ENCODE measurements at regions not wholly inside any gene's neighbourhood (a gene's known extent, or its start where the extent isn't known, plus 50 kb on each side); places are given as distances from the start of the nearest gene placed in this dataset.

DNA sequence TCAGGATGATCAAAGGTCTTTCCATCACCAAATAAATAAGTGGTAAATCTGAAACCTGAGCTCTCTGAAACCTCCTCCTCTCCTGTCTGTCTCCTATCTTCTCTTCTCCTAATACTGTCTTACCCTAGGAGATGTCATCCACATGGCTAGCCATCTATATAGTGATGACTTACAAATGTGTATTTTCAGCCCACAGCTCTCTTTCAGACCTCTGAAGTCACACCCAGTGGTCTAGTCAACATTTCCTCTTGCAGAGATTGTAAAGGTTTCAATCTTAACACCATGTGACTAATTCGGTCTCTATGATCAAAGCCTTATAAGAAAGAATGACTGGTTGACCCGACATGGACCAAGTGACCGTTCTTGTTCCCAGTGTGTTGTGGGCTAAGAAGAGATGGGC lies 63.1 kb upstream of the DPT start:
- no peaks in the 10 kb centered on the region for H3K36me3 ChIP-seq
- DNase-seq (no peak), ATAC-seq (no peak)
- H3K4me1 ChIP-seq = no peaks in the 10 kb centered on the region
- intact Hi-C loops (cut with DNase I) = no loop called here
- H3K27ac ChIP-seq = no peak overlapping the region
- no peaks in the 10 kb centered on the region for H3K9me3 ChIP-seq
- no peaks in the 10 kb centered on the region for H3K27me3 ChIP-seq
- no peak for TF ChIP-seq CTCF (IDR thresholded peaks at IDR 0.05)
- no peak overlapping the region for H3K4me3 ChIP-seq

GRCh38 chr1:168792592-168793125 lies 63.7 kb upstream of the DPT start:
- intact Hi-C loops (cut with DNase I) = no loop called here
- no peak overlapping the region for H3K27ac ChIP-seq
- no peaks in the 10 kb centered on the region for H3K4me1 ChIP-seq
- ATAC-seq (no peak), DNase-seq (no peak)
- H3K36me3 ChIP-seq = no peaks in the 10 kb centered on the region
- no peak for TF ChIP-seq CTCF (IDR thresholded peaks at IDR 0.05)
- no peaks in the 10 kb centered on the region for H3K27me3 ChIP-seq
- H3K4me3 ChIP-seq = no peak overlapping the region
- H3K9me3 ChIP-seq = no peaks in the 10 kb centered on the region

GRCh38 chr1:168794057-168794456 lies 65.1 kb upstream of the DPT start:
- ATAC-seq (no peak), DNase-seq (no peak)
- intact Hi-C loops (cut with DNase I) = no loop called here
- Histone ChIP-seq H3K4me3 (no peak overlapping the region), H3K4me1 (no peaks in the 10 kb centered on the region), H3K9me3 (no peaks in the 10 kb centered on the region), H3K27me3 (no peaks in the 10 kb centered on the region), H3K36me3 (no peaks in the 10 kb centered on the region), H3K27ac (no peak overlapping the region)
- no peak for TF ChIP-seq CTCF (IDR thresholded peaks at IDR 0.05)

DNA sequence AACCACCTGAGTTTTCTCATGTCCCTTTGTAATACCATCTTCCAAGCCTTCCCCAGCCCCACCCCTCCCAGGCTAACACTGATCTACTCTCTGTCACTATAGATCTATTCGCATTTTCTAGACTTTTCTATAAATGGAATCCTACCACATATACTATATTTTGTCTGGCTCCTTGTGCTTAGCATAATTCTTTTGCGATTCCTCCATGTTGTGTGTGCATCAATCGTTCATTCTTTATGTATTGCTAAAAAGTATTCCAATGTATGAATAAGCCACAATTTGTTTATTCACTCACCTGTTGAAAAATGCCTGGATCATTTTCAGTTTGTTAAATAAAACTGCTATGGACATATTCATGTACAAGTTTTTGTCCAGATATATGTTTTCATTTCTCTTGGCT lies 66.7 kb upstream of the DPT start:
- DNase-seq = no peak
- no peak for TF ChIP-seq CTCF (IDR thresholded peaks at IDR 0.05)
- Histone ChIP-seq H3K4me1 (no peaks in the 10 kb centered on the region), H3K4me3 (no peak overlapping the region), H3K36me3 (no peaks in the 10 kb centered on the region), H3K27ac (no peak overlapping the region), H3K27me3 (no peaks in the 10 kb centered on the region), H3K9me3 (no peaks in the 10 kb centered on the region)
- intact Hi-C loops (cut with DNase I) = no loop called here
- ATAC-seq = no peak

DNA sequence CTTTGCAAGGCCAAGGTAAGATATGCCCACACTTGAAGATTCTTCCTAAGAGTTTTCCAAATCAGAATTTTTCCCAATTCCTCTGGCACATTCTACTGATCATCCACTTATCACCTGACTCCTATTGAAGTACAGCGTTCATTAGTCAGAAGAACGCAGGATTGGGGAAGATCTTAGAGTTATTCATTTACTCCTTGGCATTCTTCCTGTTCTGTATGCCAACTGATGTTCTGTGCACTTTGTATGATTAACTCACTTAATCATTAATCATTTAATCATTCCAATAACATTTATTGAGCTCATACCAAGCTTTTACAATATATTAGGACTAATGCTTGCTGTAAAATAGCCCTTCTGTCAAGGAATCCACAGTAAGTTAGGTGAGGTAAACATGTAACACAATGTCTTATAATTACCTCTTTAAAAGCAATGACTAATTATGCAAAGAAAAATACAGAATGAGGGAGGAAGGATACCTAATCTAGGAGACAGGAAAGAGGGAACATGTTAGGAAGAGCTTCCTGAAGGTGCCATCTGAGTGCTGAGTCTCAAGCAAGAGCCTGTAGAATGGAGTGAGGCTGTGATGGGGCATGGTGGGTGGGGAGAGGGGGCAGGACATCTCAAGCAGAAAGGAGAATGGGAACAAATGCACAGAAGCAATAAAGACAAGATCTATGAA lies 71.1 kb upstream of the DPT start:
- intact Hi-C loops (cut with DNase I) = no loop called here
- ATAC-seq (no peak), DNase-seq (no peak)
- no peaks in the 10 kb centered on the region for H3K36me3 ChIP-seq
- no peaks in the 10 kb centered on the region for H3K9me3 ChIP-seq
- no peaks in the 10 kb centered on the region for H3K27me3 ChIP-seq
- no peak overlapping the region for H3K27ac ChIP-seq
- no peak for TF ChIP-seq CTCF (IDR thresholded peaks at IDR 0.05)
- H3K4me1 ChIP-seq = no peaks in the 10 kb centered on the region
- H3K4me3 ChIP-seq = no peak overlapping the region

Data from left lung (tissue), 4 donors.